ENCODE measurements at regions not wholly inside any gene's neighbourhood (a gene's known extent, or its start where the extent isn't known, plus 50 kb on each side); places are given as distances from the start of the nearest gene placed in this dataset.
A peak's percentile ranks its signal among the peaks of the same experiment; 100 is the strongest.

DNA sequence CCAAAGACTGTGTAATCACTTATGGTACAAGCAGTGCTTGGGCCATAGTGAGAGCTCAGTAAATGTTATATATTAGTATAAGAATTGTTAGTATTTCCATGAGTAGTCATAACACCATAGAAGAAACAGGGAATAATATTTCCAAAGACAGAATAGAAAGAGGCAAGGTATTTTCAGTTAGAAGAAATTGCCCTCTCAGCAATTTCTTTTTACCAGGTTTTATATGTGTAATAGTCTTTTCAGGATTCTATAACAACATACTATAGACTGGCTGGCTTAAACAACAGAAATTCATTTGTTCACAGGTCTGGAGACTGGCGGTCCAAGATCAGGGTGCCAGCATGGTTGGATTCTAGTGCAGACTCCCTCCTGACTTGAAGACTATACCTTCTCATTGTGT lies 485.7 kb downstream of the FOXO1 start:
- Histone ChIP-seq H3K9me3 (ENCODE audit: control insufficient read depth in 5 of 5, low read length in 5 of 5) (no peaks in the 10 kb centered on the region), H3K36me3 (ENCODE audit: control insufficient read depth in 5 of 5, insufficient read depth in 5 of 5, low read length in 5 of 5) (no peaks in the 10 kb centered on the region), H3K9ac (ENCODE audit: low read length in 5 of 5) (no peak overlapping the region), H3K4me1 (ENCODE audit: control insufficient read depth in 5 of 5, insufficient read depth in 5 of 5, low read length in 5 of 5) (peaks cover 0 to 4% (median 0%) of the 10 kb centered on the region in 5 donors), H3K27ac (ENCODE audit: low read depth, low read length) (no peak overlapping the region), H3K27me3 (ENCODE audit: control insufficient read depth in 5 of 5, insufficient read depth in 4 of 5, low read length in 5 of 5) (no peaks in the 10 kb centered on the region), H3K4me3 (ENCODE audit: low read depth in 1 of 5, low read length in 5 of 5) (no peak overlapping the region)

- Histone ChIP-seq H3K27me3 (ENCODE audit: control insufficient read depth in 5 of 5, insufficient read depth in 4 of 5, low read length in 5 of 5) (no peaks in the 10 kb centered on the region), H3K36me3 (ENCODE audit: control insufficient read depth in 5 of 5, insufficient read depth in 5 of 5, low read length in 5 of 5) (no peaks in the 10 kb centered on the region), H3K27ac (ENCODE audit: low read depth, low read length) (no peak overlapping the region), H3K4me3 (ENCODE audit: low read depth in 1 of 5, low read length in 5 of 5) (no peak overlapping the region), H3K9me3 (ENCODE audit: control insufficient read depth in 5 of 5, low read length in 5 of 5) (no peaks in the 10 kb centered on the region), H3K9ac (ENCODE audit: low read length in 5 of 5) (no peak overlapping the region), H3K4me1 (ENCODE audit: control insufficient read depth in 5 of 5, insufficient read depth in 5 of 5, low read length in 5 of 5) (peaks cover 0 to 4% (median 0%) of the 10 kb centered on the region in 5 donors)
Measured at GRCh38 chr13:40181203-40181845, 485.1 kb downstream of the FOXO1 start.

GRCh38 chr13:40182591-40182990 lies 483.9 kb downstream of the FOXO1 start:
- no peak overlapping the region for H3K9ac ChIP-seq (ENCODE audit: low read length in 5 of 5)
- no peak overlapping the region for H3K27ac ChIP-seq (ENCODE audit: low read depth, low read length)
- H3K36me3 ChIP-seq (ENCODE audit: control insufficient read depth in 5 of 5, insufficient read depth in 5 of 5, low read length in 5 of 5) = no peaks in the 10 kb centered on the region
- no peak overlapping the region for H3K4me3 ChIP-seq (ENCODE audit: low read depth in 1 of 5, low read length in 5 of 5)
- peaks cover 0 to 4% (median 0%) of the 10 kb centered on the region in 5 donors for H3K4me1 ChIP-seq (ENCODE audit: control insufficient read depth in 5 of 5, insufficient read depth in 5 of 5, low read length in 5 of 5)
- H3K27me3 ChIP-seq (ENCODE audit: control insufficient read depth in 5 of 5, insufficient read depth in 4 of 5, low read length in 5 of 5) = no peaks in the 10 kb centered on the region
- H3K9me3 ChIP-seq (ENCODE audit: control insufficient read depth in 5 of 5, low read length in 5 of 5) = no peaks in the 10 kb centered on the region

GRCh38 chr13:40185414-40185813 lies 481.0 kb downstream of the FOXO1 start:
- Histone ChIP-seq H3K36me3 (ENCODE audit: control insufficient read depth in 5 of 5, insufficient read depth in 5 of 5, low read length in 5 of 5) (no peaks in the 10 kb centered on the region), H3K27ac (ENCODE audit: low read depth, low read length) (no peak overlapping the region), H3K9me3 (ENCODE audit: control insufficient read depth in 5 of 5, low read length in 5 of 5) (no peaks in the 10 kb centered on the region), H3K4me1 (ENCODE audit: control insufficient read depth in 5 of 5, insufficient read depth in 5 of 5, low read length in 5 of 5) (peaks cover 3 to 14% (median 14%) of the 10 kb centered on the region in 5 donors), H3K9ac (ENCODE audit: low read length in 5 of 5) (no peak overlapping the region), H3K4me3 (ENCODE audit: low read depth in 1 of 5, low read length in 5 of 5) (no peak overlapping the region), H3K27me3 (ENCODE audit: control insufficient read depth in 5 of 5, insufficient read depth in 4 of 5, low read length in 5 of 5) (no peaks in the 10 kb centered on the region)

GRCh38 chr13:40186041-40186440 lies 480.4 kb downstream of the FOXO1 start:
- H3K9ac ChIP-seq (ENCODE audit: low read length in 5 of 5) = no peak overlapping the region
- H3K27ac ChIP-seq (ENCODE audit: low read depth, low read length) = no peak overlapping the region
- no peak overlapping the region for H3K4me3 ChIP-seq (ENCODE audit: low read depth in 1 of 5, low read length in 5 of 5)
- no peaks in the 10 kb centered on the region for H3K36me3 ChIP-seq (ENCODE audit: control insufficient read depth in 5 of 5, insufficient read depth in 5 of 5, low read length in 5 of 5)
- no peaks in the 10 kb centered on the region for H3K9me3 ChIP-seq (ENCODE audit: control insufficient read depth in 5 of 5, low read length in 5 of 5)
- peaks cover 8 to 20% (median 20%) of the 10 kb centered on the region in 5 donors for H3K4me1 ChIP-seq (ENCODE audit: control insufficient read depth in 5 of 5, insufficient read depth in 5 of 5, low read length in 5 of 5)
- H3K27me3 ChIP-seq (ENCODE audit: control insufficient read depth in 5 of 5, insufficient read depth in 4 of 5, low read length in 5 of 5) = no peaks in the 10 kb centered on the region

DNA sequence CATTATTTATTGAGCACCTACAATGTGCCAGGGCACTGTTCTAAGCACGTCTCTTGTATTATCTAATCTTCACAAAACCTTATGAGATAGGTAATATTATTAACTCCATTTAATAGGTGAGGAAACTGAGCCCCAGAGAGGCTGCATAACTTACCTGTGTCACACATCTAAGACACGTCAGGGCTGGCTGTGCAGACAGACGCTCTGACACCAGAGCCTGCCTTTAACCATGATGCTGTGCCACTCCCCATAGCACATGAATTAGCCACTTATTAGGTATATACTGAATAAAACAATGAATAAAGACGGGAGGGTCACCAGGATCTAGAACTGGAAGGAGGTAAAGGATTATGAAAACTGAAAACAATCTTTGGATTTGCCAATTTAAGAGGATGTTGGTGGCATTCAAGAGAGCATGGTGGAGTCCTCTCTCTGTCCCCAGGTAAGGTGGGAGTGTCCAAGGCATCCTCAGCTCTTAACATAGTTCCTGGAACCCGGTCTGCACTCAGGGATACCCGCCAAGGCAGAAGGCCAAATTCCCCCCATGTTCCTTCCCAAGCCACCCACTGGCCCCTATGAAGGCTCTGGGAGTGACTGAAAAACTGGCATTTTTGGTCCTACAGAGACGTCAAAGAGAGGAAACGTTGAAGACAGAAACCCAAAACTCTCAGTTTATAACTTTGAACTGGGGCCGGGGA lies 479.7 kb downstream of the FOXO1 start:
- no peaks in the 10 kb centered on the region for H3K9me3 ChIP-seq (ENCODE audit: control insufficient read depth in 5 of 5, low read length in 5 of 5)
- peaks cover 10 to 28% (median 27%) of the 10 kb centered on the region in 5 donors for H3K4me1 ChIP-seq (ENCODE audit: control insufficient read depth in 5 of 5, insufficient read depth in 5 of 5, low read length in 5 of 5)
- no peaks in the 10 kb centered on the region for H3K27me3 ChIP-seq (ENCODE audit: control insufficient read depth in 5 of 5, insufficient read depth in 4 of 5, low read length in 5 of 5)
- no peak overlapping the region for H3K27ac ChIP-seq (ENCODE audit: low read depth, low read length)
- no peak overlapping the region for H3K9ac ChIP-seq (ENCODE audit: low read length in 5 of 5)
- H3K4me3 ChIP-seq (ENCODE audit: low read depth in 1 of 5, low read length in 5 of 5) = no peak overlapping the region
- no peaks in the 10 kb centered on the region for H3K36me3 ChIP-seq (ENCODE audit: control insufficient read depth in 5 of 5, insufficient read depth in 5 of 5, low read length in 5 of 5)

DNA sequence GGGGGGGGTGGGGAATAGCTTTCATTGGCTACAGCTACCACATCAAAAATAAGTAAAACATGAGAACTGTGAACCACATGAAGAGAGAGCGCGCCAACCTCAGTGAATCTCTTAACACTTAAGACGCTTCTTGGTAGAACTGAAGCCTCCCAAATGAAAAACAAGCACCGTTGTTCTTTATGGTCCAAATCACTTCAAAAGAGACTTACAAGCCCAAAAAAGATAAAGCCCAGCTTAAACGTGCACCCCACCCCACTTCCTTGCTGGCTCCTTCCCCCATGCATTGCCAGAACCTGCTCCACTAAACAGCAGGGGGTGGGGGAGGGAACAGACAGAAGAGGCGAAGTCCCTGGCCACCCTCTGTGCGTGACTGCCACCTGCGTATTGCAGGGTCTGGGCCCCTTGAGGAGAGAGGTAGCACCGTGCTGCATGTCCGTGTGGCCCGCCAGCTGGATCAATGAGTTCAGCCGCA lies 479.1 kb downstream of the FOXO1 start:
- peaks cover 10 to 34% (median 33%) of the 10 kb centered on the region in 5 donors for H3K4me1 ChIP-seq (ENCODE audit: control insufficient read depth in 5 of 5, insufficient read depth in 5 of 5, low read length in 5 of 5)
- H3K9me3 ChIP-seq (ENCODE audit: control insufficient read depth in 5 of 5, low read length in 5 of 5) = no peaks in the 10 kb centered on the region
- no peak overlapping the region for H3K4me3 ChIP-seq (ENCODE audit: low read depth in 1 of 5, low read length in 5 of 5)
- no peaks in the 10 kb centered on the region for H3K27me3 ChIP-seq (ENCODE audit: control insufficient read depth in 5 of 5, insufficient read depth in 4 of 5, low read length in 5 of 5)
- no peaks in the 10 kb centered on the region for H3K36me3 ChIP-seq (ENCODE audit: control insufficient read depth in 5 of 5, insufficient read depth in 5 of 5, low read length in 5 of 5)
- H3K9ac ChIP-seq (ENCODE audit: low read length in 5 of 5) = no peak overlapping the region
- H3K27ac ChIP-seq (ENCODE audit: low read depth, low read length) = no peak overlapping the region

- Histone ChIP-seq H3K4me3 (ENCODE audit: low read depth in 1 of 5, low read length in 5 of 5) (peak overlapping the region in 4 of 5 donors; percentile 19 to 40 (median 26)), H3K27me3 (ENCODE audit: control insufficient read depth in 5 of 5, insufficient read depth in 4 of 5, low read length in 5 of 5) (no peaks in the 10 kb centered on the region), H3K36me3 (ENCODE audit: control insufficient read depth in 5 of 5, insufficient read depth in 5 of 5, low read length in 5 of 5) (no peaks in the 10 kb centered on the region), H3K9ac (ENCODE audit: low read length in 5 of 5) (no peak overlapping the region), H3K9me3 (ENCODE audit: control insufficient read depth in 5 of 5, low read length in 5 of 5) (no peaks in the 10 kb centered on the region), H3K4me1 (ENCODE audit: control insufficient read depth in 5 of 5, insufficient read depth in 5 of 5, low read length in 5 of 5) (peaks cover 13 to 40% (median 38%) of the 10 kb centered on the region in 5 donors), H3K27ac (ENCODE audit: low read depth, low read length) (no peak overlapping the region)
Measured at GRCh38 chr13:40187841-40188591, 478.4 kb downstream of the FOXO1 start.

- H3K4me3 ChIP-seq (ENCODE audit: low read depth in 1 of 5, low read length in 5 of 5) = no peak overlapping the region
- H3K9ac ChIP-seq (ENCODE audit: low read length in 5 of 5) = no peak overlapping the region
- no peaks in the 10 kb centered on the region for H3K27me3 ChIP-seq (ENCODE audit: control insufficient read depth in 5 of 5, insufficient read depth in 4 of 5, low read length in 5 of 5)
- H3K9me3 ChIP-seq (ENCODE audit: control insufficient read depth in 5 of 5, low read length in 5 of 5) = no peaks in the 10 kb centered on the region
- H3K27ac ChIP-seq (ENCODE audit: low read depth, low read length) = no peak overlapping the region
- H3K36me3 ChIP-seq (ENCODE audit: control insufficient read depth in 5 of 5, insufficient read depth in 5 of 5, low read length in 5 of 5) = no peaks in the 10 kb centered on the region
- peaks cover 14 to 53% (median 50%) of the 10 kb centered on the region in 5 donors for H3K4me1 ChIP-seq (ENCODE audit: control insufficient read depth in 5 of 5, insufficient read depth in 5 of 5, low read length in 5 of 5)
Measured at GRCh38 chr13:40189426-40189825, 477.0 kb downstream of the FOXO1 start.

Measured in subcutaneous abdominal adipose tissue (tissue), 5 donors.